ENCODE measurements at regions not wholly inside any gene's neighbourhood (a gene's known extent, or its start where the extent isn't known, plus 50 kb on each side); places are given as distances from the start of the nearest gene placed in this dataset.

- no peak overlapping the region for H3K27ac Mint-ChIP-seq
- H3K27me3 Mint-ChIP-seq (ENCODE audit: low read depth), result no peaks in the 10 kb centered on the region
- no peaks in the 10 kb centered on the region for H3K9me3 Mint-ChIP-seq (ENCODE audit: insufficient read depth)
- ChIA-PET CTCF (no interaction called here), POLR2A (no interaction called here)
- no peak for DNase-seq
- no peaks in the 10 kb centered on the region for H3K36me3 Mint-ChIP-seq (ENCODE audit: low read depth)
- ATAC-seq, result no peak
- no peak overlapping the region for H3K4me3 Mint-ChIP-seq
- H3K4me1 Mint-ChIP-seq (ENCODE audit: low read depth), result no peaks in the 10 kb centered on the region
These were observed 273.9 kb upstream of the LRTM1 start for GRCh38 chr3:55201779-55202178.

- H3K36me3 Mint-ChIP-seq (ENCODE audit: low read depth), result no peaks in the 10 kb centered on the region
- DNase-seq (no peak), ATAC-seq (no peak)
- CTCF ChIA-PET, result no interaction called here
- POLR2A ChIA-PET, result no interaction called here
- H3K27me3 Mint-ChIP-seq (ENCODE audit: low read depth), result no peaks in the 10 kb centered on the region
- H3K9me3 Mint-ChIP-seq (ENCODE audit: insufficient read depth), result no peaks in the 10 kb centered on the region
- no peaks in the 10 kb centered on the region for H3K4me1 Mint-ChIP-seq (ENCODE audit: low read depth)
- no peak overlapping the region for H3K27ac Mint-ChIP-seq
- no peak overlapping the region for H3K4me3 Mint-ChIP-seq
These were observed 273.0 kb upstream of the LRTM1 start for GRCh38 chr3:55200906-55201305.

- no peaks in the 10 kb centered on the region for H3K9me3 Mint-ChIP-seq (ENCODE audit: insufficient read depth)
- no peaks in the 10 kb centered on the region for H3K27me3 Mint-ChIP-seq (ENCODE audit: low read depth)
- ChIA-PET POLR2A (no interaction called here), CTCF (no interaction called here)
- H3K36me3 Mint-ChIP-seq (ENCODE audit: low read depth), result no peaks in the 10 kb centered on the region
- ATAC-seq (no peak), DNase-seq (no peak)
- H3K4me3 Mint-ChIP-seq, result no peak overlapping the region
- no peaks in the 10 kb centered on the region for H3K4me1 Mint-ChIP-seq (ENCODE audit: low read depth)
- H3K27ac Mint-ChIP-seq, result no peak overlapping the region
These were observed 270.7 kb upstream of the LRTM1 start for GRCh38 chr3:55198554-55198953.

GRCh38 chr3:55197021-55197420 lies 269.2 kb upstream of the LRTM1 start:
- H3K27ac Mint-ChIP-seq, result no peak overlapping the region
- H3K9me3 Mint-ChIP-seq (ENCODE audit: insufficient read depth), result no peaks in the 10 kb centered on the region
- no peaks in the 10 kb centered on the region for H3K4me1 Mint-ChIP-seq (ENCODE audit: low read depth)
- POLR2A ChIA-PET, result no interaction called here
- no peaks in the 10 kb centered on the region for H3K36me3 Mint-ChIP-seq (ENCODE audit: low read depth)
- H3K4me3 Mint-ChIP-seq, result no peak overlapping the region
- CTCF ChIA-PET, result no interaction called here
- DNase-seq (no peak), ATAC-seq (no peak)
- H3K27me3 Mint-ChIP-seq (ENCODE audit: low read depth), result no peaks in the 10 kb centered on the region

- no peaks in the 10 kb centered on the region for H3K9me3 Mint-ChIP-seq (ENCODE audit: insufficient read depth)
- H3K4me3 Mint-ChIP-seq, result no peak overlapping the region
- ChIA-PET CTCF (no interaction called here), POLR2A (no interaction called here)
- DNase-seq, result no peak
- no peak for ATAC-seq
- H3K27ac Mint-ChIP-seq, result no peak overlapping the region
- no peaks in the 10 kb centered on the region for H3K36me3 Mint-ChIP-seq (ENCODE audit: low read depth)
- H3K27me3 Mint-ChIP-seq (ENCODE audit: low read depth), result no peaks in the 10 kb centered on the region
- H3K4me1 Mint-ChIP-seq (ENCODE audit: low read depth), result no peaks in the 10 kb centered on the region
These were observed 268.6 kb upstream of the LRTM1 start for GRCh38 chr3:55196495-55196894.

- no peak for DNase-seq
- POLR2A ChIA-PET, result no interaction called here
- Mint-ChIP-seq H3K9me3 (ENCODE audit: insufficient read depth) (no peaks in the 10 kb centered on the region), H3K4me3 (no peak overlapping the region), H3K4me1 (ENCODE audit: low read depth) (no peaks in the 10 kb centered on the region), H3K27ac (no peak overlapping the region), H3K27me3 (ENCODE audit: low read depth) (no peaks in the 10 kb centered on the region), H3K36me3 (ENCODE audit: low read depth) (no peaks in the 10 kb centered on the region)
- CTCF ChIA-PET, result no interaction called here
- ATAC-seq, result no peak
These were observed 266.5 kb upstream of the LRTM1 start for GRCh38 chr3:55194376-55194775.

GRCh38 chr3:55191911-55192775 lies 264.3 kb upstream of the LRTM1 start:
- H3K4me3 Mint-ChIP-seq, result no peak overlapping the region
- no peak for DNase-seq
- H3K27me3 Mint-ChIP-seq (ENCODE audit: low read depth), result no peaks in the 10 kb centered on the region
- CTCF ChIA-PET, result interaction anchor here (0.9 kb wide), 1 partner anchor 11 kb away, joined by 3 read pairs; no protein-coding TSS in a partner anchor
- POLR2A ChIA-PET, result interaction anchor here (0.6 kb wide), 1 partner anchor 20 kb away, joined by 3 read pairs; no protein-coding TSS in a partner anchor
- no peaks in the 10 kb centered on the region for H3K4me1 Mint-ChIP-seq (ENCODE audit: low read depth)
- peaks cover 4% of the 10 kb centered on the region for H3K9me3 Mint-ChIP-seq (ENCODE audit: insufficient read depth)
- ATAC-seq, result no peak
- H3K27ac Mint-ChIP-seq, result no peak overlapping the region
- no peaks in the 10 kb centered on the region for H3K36me3 Mint-ChIP-seq (ENCODE audit: low read depth)

- ATAC-seq, result no peak
- no peaks in the 10 kb centered on the region for H3K36me3 Mint-ChIP-seq (ENCODE audit: low read depth)
- H3K27me3 Mint-ChIP-seq (ENCODE audit: low read depth), result no peaks in the 10 kb centered on the region
- H3K9me3 Mint-ChIP-seq (ENCODE audit: insufficient read depth), result peaks cover 4% of the 10 kb centered on the region
- DNase-seq, result no peak
- H3K27ac Mint-ChIP-seq, result no peak overlapping the region
- H3K4me3 Mint-ChIP-seq, result no peak overlapping the region
- ChIA-PET CTCF (no interaction called here), POLR2A (no interaction called here)
- H3K4me1 Mint-ChIP-seq (ENCODE audit: low read depth), result no peaks in the 10 kb centered on the region
These were observed 262.5 kb upstream of the LRTM1 start for GRCh38 chr3:55190331-55190730.

GRCh38 chr3:55189359-55189801 lies 261.5 kb upstream of the LRTM1 start:
- no peak for ATAC-seq
- POLR2A ChIA-PET, result no interaction called here

GRCh38 chr3:55185380-55185779 lies 257.5 kb upstream of the LRTM1 start:
- CTCF ChIA-PET, result no interaction called here
- Mint-ChIP-seq H3K36me3 (ENCODE audit: low read depth) (no peaks in the 10 kb centered on the region), H3K27me3 (ENCODE audit: low read depth) (no peaks in the 10 kb centered on the region), H3K9me3 (ENCODE audit: insufficient read depth) (peaks cover 4% of the 10 kb centered on the region), H3K4me3 (no peak overlapping the region), H3K27ac (no peak overlapping the region), H3K4me1 (ENCODE audit: low read depth) (no peaks in the 10 kb centered on the region)
- DNase-seq (no peak), ATAC-seq (no peak)
- POLR2A ChIA-PET, result no interaction called here

More at GRCh38 chr3:55189359-55189801, 261.5 kb upstream of the LRTM1 start:
- no peaks in the 10 kb centered on the region for H3K36me3 Mint-ChIP-seq (ENCODE audit: low read depth)
- no peak overlapping the region for H3K27ac Mint-ChIP-seq
- H3K4me1 Mint-ChIP-seq (ENCODE audit: low read depth), result no peaks in the 10 kb centered on the region
- H3K9me3 Mint-ChIP-seq (ENCODE audit: insufficient read depth), result peaks cover 4% of the 10 kb centered on the region
- no peak for DNase-seq
- H3K27me3 Mint-ChIP-seq (ENCODE audit: low read depth), result no peaks in the 10 kb centered on the region
- H3K4me3 Mint-ChIP-seq, result no peak overlapping the region
- CTCF ChIA-PET, result no interaction called here

- no peak for ATAC-seq
- no peak for DNase-seq
- no peaks in the 10 kb centered on the region for H3K36me3 Mint-ChIP-seq (ENCODE audit: low read depth)
These were observed 255.3 kb upstream of the LRTM1 start for GRCh38 chr3:55183201-55183600.

GRCh38 chr3:55180936-55181535 lies 253.2 kb upstream of the LRTM1 start:
- ChIA-PET POLR2A (no interaction called here), CTCF (interaction anchor here (0.6 to 1.1 kb wide), 4 partner anchors 11 to 1242 kb away, joined by 3 to 6 read pairs (median 4); no protein-coding TSS in a partner anchor)
- Mint-ChIP-seq H3K27me3 (ENCODE audit: low read depth) (no peaks in the 10 kb centered on the region), H3K36me3 (ENCODE audit: low read depth) (no peaks in the 10 kb centered on the region), H3K4me3 (no peak overlapping the region), H3K4me1 (ENCODE audit: low read depth) (no peaks in the 10 kb centered on the region), H3K9me3 (ENCODE audit: insufficient read depth) (no peaks in the 10 kb centered on the region), H3K27ac (no peak overlapping the region)
- ATAC-seq (no peak), DNase-seq (peak; percentile 33)

More at GRCh38 chr3:55183201-55183600, 255.3 kb upstream of the LRTM1 start:
- Mint-ChIP-seq H3K4me3 (no peak overlapping the region), H3K4me1 (ENCODE audit: low read depth) (no peaks in the 10 kb centered on the region), H3K27me3 (ENCODE audit: low read depth) (no peaks in the 10 kb centered on the region), H3K9me3 (ENCODE audit: insufficient read depth) (no peaks in the 10 kb centered on the region), H3K27ac (no peak overlapping the region)
- ChIA-PET CTCF (no interaction called here), POLR2A (no interaction called here)
